Peyer's patch (tissue), 4 donors: ENCODE measurements at regions not wholly inside any gene's neighbourhood (a gene's known extent, or its start where the extent isn't known, plus 50 kb on each side); places are given as distances from the start of the nearest gene placed in this dataset.

ENCODE experiments used
- DNase-seq, 3 donors: peaks; one replicate each; pipeline ENCODE4 v3.0.0-alpha.2; 2017 to 2019
- H3K27ac ChIP-seq, 4 donors: fragments of 200-600 bp; sonication (generic); one replicate each; pipeline ENCODE4 v1.5.1; 2016 to 2019
- H3K27me3 ChIP-seq, 2 donors: fragments of 200-600 bp; sonication (generic); one replicate each; pipeline ENCODE4 v1.5.1; 2019
- H3K36me3 ChIP-seq, 3 donors: fragments of 200-600 bp; sonication (generic); one replicate each; pipeline ENCODE4 v1.5.1; 2016 to 2019
- H3K4me1 ChIP-seq, 4 donors: fragments of 200-600 bp; sonication (generic); one replicate each; pipeline ENCODE4 v1.5.1; 2016 to 2019
- H3K4me3 ChIP-seq, 4 donors: fragments of 200-600 bp; sonication (generic); 1 replicate in 3 of 4; 2 replicates in 1 of 4; pipeline ENCODE4 v1.5.1; 2016 to 2019; ENCODE audit warnings: mild to moderate bottlenecking in 1 of 4
- H3K9me3 ChIP-seq, 4 donors: fragments of 200-600 bp; sonication (generic); one replicate each; pipeline ENCODE4 v1.5.1; 2016 to 2019; ENCODE audit warnings: mild to moderate bottlenecking in 1 of 4
- POLR2A ChIP-seq, 2 donors: fragments of 450-650 bp; IDR thresholded peaks; one replicate each; pipeline ENCODE4 v1.5.1; 2017; ENCODE audit warnings: antibody characterized with exemption in 2 of 2, mild to moderate bottlenecking in 2 of 2, moderate library complexity in 2 of 2
- TF ChIP-seq, protein P1 (sequence below), 6 experiments: fragments of 450-650 bp in 4 of 6; fragments of 200-600 bp in 2 of 6; sonication (generic) in 1 of 6; IDR thresholded peaks; one replicate each; pipeline ENCODE4 v1.5.1; 2017 to 2019; ENCODE audit warnings: antibody characterized with exemption in 6 of 6, mild to moderate bottlenecking in 3 of 6, moderate library complexity in 1 of 6

DNA sequence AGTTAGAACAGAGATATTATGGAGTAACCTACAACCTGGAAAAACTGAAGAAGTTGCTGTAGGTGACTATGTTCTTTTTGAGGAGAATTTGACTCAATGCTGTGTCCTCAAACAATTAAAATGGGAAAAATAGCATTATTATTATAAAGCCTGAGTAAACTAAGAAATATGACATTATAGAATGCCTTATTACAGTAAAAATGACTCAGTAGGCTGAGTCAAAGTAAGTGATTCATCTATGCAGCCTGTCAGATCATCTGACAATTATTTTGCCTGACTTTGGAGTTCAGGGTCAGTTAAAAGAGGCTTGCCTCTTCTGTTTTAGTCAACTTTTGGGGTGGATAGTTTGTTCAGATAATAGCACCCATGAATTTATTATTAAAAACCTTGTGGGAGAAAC lies 150.8 kb upstream of the PTGFR start:
- Histone ChIP-seq H3K27ac (no peak overlapping the region), H3K9me3 (no peaks in the 10 kb centered on the region), H3K36me3 (no peaks in the 10 kb centered on the region), H3K4me3 (no peak overlapping the region), H3K4me1 (no peaks in the 10 kb centered on the region), H3K27me3 (no peaks in the 10 kb centered on the region)
- no peak for TF ChIP-seq POLR2A (IDR thresholded peaks at IDR 0.05)
- TF ChIP-seq, protein P1, sequence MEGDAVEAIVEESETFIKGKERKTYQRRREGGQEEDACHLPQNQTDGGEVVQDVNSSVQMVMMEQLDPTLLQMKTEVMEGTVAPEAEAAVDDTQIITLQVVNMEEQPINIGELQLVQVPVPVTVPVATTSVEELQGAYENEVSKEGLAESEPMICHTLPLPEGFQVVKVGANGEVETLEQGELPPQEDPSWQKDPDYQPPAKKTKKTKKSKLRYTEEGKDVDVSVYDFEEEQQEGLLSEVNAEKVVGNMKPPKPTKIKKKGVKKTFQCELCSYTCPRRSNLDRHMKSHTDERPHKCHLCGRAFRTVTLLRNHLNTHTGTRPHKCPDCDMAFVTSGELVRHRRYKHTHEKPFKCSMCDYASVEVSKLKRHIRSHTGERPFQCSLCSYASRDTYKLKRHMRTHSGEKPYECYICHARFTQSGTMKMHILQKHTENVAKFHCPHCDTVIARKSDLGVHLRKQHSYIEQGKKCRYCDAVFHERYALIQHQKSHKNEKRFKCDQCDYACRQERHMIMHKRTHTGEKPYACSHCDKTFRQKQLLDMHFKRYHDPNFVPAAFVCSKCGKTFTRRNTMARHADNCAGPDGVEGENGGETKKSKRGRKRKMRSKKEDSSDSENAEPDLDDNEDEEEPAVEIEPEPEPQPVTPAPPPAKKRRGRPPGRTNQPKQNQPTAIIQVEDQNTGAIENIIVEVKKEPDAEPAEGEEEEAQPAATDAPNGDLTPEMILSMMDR (IDR thresholded peaks at IDR 0.05), result no peak
- DNase-seq, result no peak

DNA sequence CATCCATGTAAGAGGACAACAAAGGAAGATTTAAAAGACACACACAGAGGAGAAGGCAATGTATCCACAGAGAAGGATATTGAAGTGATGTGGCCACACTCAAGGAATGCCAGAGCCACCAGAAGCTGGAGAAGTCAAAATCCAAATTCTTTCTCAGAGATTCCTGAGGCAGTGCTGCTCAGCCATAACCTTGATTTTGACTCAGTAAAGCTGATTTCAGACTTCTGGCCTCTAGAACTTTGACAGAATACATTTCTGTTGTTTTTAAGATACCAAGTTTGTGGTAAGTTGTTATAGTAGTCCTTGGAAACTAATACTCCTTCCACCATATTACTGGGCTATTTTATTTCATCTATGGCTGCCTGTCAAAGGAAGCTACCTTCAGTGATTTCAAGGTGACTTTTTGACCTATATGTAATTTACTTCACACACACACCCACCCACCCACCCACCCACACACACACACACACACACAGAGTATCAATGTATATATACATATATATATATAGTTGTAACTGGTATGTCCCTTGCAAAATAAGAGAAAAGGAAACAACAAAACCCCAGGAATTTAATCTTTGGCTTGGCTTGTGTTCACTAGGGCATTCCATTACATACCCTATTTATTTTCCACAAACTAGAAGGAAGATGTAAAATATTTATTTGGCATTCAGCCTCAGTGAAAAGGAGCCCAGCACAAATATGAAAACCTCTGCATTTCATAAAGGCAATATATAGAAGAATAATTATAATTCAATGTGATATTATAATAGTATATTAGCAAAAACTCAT lies 142.1 kb upstream of the PTGFR start:
- no peak overlapping the region for H3K27ac ChIP-seq
- H3K36me3 ChIP-seq, result no peaks in the 10 kb centered on the region
- H3K4me1 ChIP-seq, result no peaks in the 10 kb centered on the region
- H3K4me3 ChIP-seq, result no peak overlapping the region
- no peaks in the 10 kb centered on the region for H3K27me3 ChIP-seq
- no peaks in the 10 kb centered on the region for H3K9me3 ChIP-seq
- no peak for DNase-seq
- TF ChIP-seq, protein P1 (IDR thresholded peaks at IDR 0.05), result no peak
- TF ChIP-seq POLR2A (IDR thresholded peaks at IDR 0.05), result no peak

DNA sequence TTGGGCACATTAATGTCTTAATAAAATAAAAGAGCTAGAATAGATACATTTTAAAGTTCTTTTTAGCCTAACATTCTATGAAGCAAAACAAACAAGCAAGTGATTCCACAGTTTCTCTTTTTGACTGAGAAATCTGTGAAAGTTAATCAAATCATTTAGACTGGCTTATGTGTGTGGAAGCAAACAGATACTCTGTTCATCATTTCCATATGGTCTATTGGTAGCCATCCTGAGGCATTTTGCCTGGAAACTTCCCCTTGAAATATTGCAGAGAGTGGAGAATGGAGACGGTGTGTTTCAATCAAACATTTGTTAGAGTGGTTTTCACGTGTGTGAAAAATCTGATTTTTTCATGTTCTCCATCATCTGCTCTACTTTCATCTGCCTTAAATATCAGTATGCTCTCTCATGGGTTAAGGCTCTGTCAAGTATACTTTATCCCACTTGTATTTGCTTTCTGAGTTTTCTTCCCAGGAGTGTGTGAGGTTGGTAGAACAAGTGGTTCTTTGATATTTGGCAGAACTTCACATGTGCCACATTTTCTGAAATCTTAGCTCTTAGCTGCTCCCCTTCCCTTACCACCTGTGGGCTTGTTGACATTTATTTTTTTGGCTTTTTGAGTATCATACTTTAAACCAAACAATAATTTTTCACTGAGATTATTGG lies 139.1 kb upstream of the PTGFR start:
- DNase-seq, result no peak
- no peak overlapping the region for H3K27ac ChIP-seq
- no peaks in the 10 kb centered on the region for H3K9me3 ChIP-seq
- H3K4me1 ChIP-seq, result no peaks in the 10 kb centered on the region
- TF ChIP-seq, protein P1 (IDR thresholded peaks at IDR 0.05), result no peak
- TF ChIP-seq POLR2A (IDR thresholded peaks at IDR 0.05), result no peak
- H3K27me3 ChIP-seq, result no peaks in the 10 kb centered on the region
- H3K4me3 ChIP-seq, result no peak overlapping the region
- H3K36me3 ChIP-seq, result no peaks in the 10 kb centered on the region

DNA sequence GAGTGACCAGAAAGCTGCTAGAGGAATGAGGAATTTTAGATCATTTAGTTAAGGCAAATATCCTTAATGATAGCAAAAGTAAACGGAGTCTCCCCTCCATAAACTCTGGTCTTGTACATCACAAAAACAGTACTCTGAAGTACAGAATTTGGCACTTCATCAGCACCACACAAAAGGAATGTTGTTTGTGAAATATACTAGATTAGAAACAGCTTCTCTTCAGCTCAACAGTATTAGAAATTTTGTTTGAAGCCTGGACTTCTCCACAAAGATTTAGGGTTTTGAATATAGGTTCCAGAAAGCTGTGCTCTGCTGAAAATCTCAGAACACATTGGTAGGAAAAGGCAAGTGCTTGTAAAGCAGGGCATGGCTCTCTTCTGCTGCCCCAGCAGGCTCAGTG lies 135.1 kb upstream of the PTGFR start:
- H3K4me1 ChIP-seq, result no peaks in the 10 kb centered on the region
- no peak for DNase-seq
- no peak overlapping the region for H3K27ac ChIP-seq
- no peaks in the 10 kb centered on the region for H3K27me3 ChIP-seq
- TF ChIP-seq POLR2A (IDR thresholded peaks at IDR 0.05), result no peak
- TF ChIP-seq, protein P1 (IDR thresholded peaks at IDR 0.05), result no peak
- H3K36me3 ChIP-seq, result no peaks in the 10 kb centered on the region
- H3K4me3 ChIP-seq, result no peak overlapping the region
- H3K9me3 ChIP-seq, result no peaks in the 10 kb centered on the region

DNA sequence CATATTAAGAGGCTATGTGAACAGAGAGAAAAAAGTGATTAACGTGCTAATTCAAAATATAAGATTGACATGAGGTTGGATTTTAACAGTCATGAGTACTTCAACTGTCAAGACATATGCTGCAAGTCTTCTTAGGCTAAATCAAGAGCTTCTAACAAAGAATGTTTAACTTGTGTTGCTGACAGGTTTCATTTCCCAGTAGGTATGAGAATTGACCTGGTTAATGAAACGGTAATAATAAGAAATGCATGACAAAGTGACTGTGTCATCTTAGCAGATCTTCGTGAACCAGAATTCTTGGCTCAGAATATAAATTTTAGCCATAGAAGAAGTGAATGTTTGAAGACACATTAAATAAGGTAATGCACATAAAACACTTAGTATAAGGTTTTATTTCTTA lies 132.6 kb upstream of the PTGFR start:
- Histone ChIP-seq H3K27me3 (no peaks in the 10 kb centered on the region), H3K4me3 (no peak overlapping the region), H3K27ac (no peak overlapping the region), H3K36me3 (no peaks in the 10 kb centered on the region), H3K4me1 (no peaks in the 10 kb centered on the region), H3K9me3 (no peaks in the 10 kb centered on the region)
- no peak for DNase-seq
- no peak for TF ChIP-seq POLR2A (IDR thresholded peaks at IDR 0.05)
- TF ChIP-seq, protein P1 (IDR thresholded peaks at IDR 0.05), result no peak
